ENCODE measurements at regions not wholly inside any gene's neighbourhood (a gene's known extent, or its start where the extent isn't known, plus 50 kb on each side); places are given as distances from the start of the nearest gene placed in this dataset.

- DNase-seq, result no peak
Observed at GRCh38 chr12:92089559-92089958, 56.1 kb downstream of the BTG1 start.

- peak; percentile 40 for DNase-seq
Observed at GRCh38 chr12:92088805-92089204, 56.8 kb downstream of the BTG1 start.

GRCh38 chr12:92085736-92086040 is 60.0 kb downstream of the BTG1 start:
- DNase-seq, result no peak

GRCh38 chr12:92085040-92085735 is 60.5 kb downstream of the BTG1 start:
- no peak for DNase-seq

GRCh38 chr12:92080911-92081285 is 64.7 kb downstream of the BTG1 start:
- no peak for DNase-seq

GRCh38 chr12:92079054-92079385 is 66.6 kb downstream of the BTG1 start:
- no peak for DNase-seq

- DNase-seq, result no peak
Observed at GRCh38 chr12:92078167-92079053, 67.2 kb downstream of the BTG1 start.

- DNase-seq, result no peak
Observed at GRCh38 chr12:92077530-92077929, 68.1 kb downstream of the BTG1 start.

- DNase-seq, result no peak
Observed at GRCh38 chr12:92076101-92076500, 69.5 kb downstream of the BTG1 start.

- DNase-seq, result no peak
Observed at GRCh38 chr12:92075425-92075914, 70.2 kb downstream of the BTG1 start.

GRCh38 chr12:92074889-92075288 is 70.8 kb downstream of the BTG1 start:
- no peak for DNase-seq

GRCh38 chr12:92073094-92073493 is 72.6 kb downstream of the BTG1 start:
- DNase-seq, result no peak

GRCh38 chr12:92072112-92072511 is 73.5 kb downstream of the BTG1 start:
- no peak for DNase-seq

- DNase-seq, result no peak
Observed at GRCh38 chr12:92070864-92071445, 74.7 kb downstream of the BTG1 start.

- DNase-seq, result no peak
Observed at GRCh38 chr12:92070054-92070863, 75.4 kb downstream of the BTG1 start.

- no peak for DNase-seq
Observed at GRCh38 chr12:92068459-92068858, 77.2 kb downstream of the BTG1 start.

- no peak for DNase-seq
Observed at GRCh38 chr12:92065639-92066038, 80.0 kb downstream of the BTG1 start.

GRCh38 chr12:92065018-92065499 is 80.6 kb downstream of the BTG1 start:
- DNase-seq, result no peak

- peak; percentile 38 for DNase-seq
Observed at GRCh38 chr12:92064422-92064821, 81.2 kb downstream of the BTG1 start.

- no peak for DNase-seq
Observed at GRCh38 chr12:92063641-92064040, 82.0 kb downstream of the BTG1 start.

- peak; percentile 17 for DNase-seq
Observed at GRCh38 chr12:92062539-92063493, 82.8 kb downstream of the BTG1 start.

GRCh38 chr12:92061061-92061460 is 84.6 kb downstream of the BTG1 start:
- no peak for DNase-seq
